ENCODE measurements at regions not wholly inside any gene's neighbourhood (a gene's known extent, or its start where the extent isn't known, plus 50 kb on each side); places are given as distances from the start of the nearest gene placed in this dataset.

- Histone ChIP-seq H3K36me3 (ENCODE audit: control insufficient read depth, insufficient read depth, low read length) (no peaks in the 10 kb centered on the region), H3K4me3 (ENCODE audit: low read depth, low read length) (no peak overlapping the region), H3K27me3 (ENCODE audit: control insufficient read depth, insufficient read depth, low read length) (no peaks in the 10 kb centered on the region), H3K9ac (ENCODE audit: low read depth, low read length) (no peak overlapping the region), H3K4me1 (ENCODE audit: control insufficient read depth, insufficient read depth, low read length) (no peaks in the 10 kb centered on the region), H3K9me3 (ENCODE audit: control insufficient read depth, insufficient read depth, low read length) (no peaks in the 10 kb centered on the region)
These were observed 648.8 kb downstream of the ARL4A start for GRCh38 chr7:13336227-13336626.

GRCh38 chr7:13352677-13353076 is 636.8 kb downstream of the ETV1 start:
- Histone ChIP-seq H3K36me3 (ENCODE audit: control insufficient read depth, insufficient read depth, low read length) (no peaks in the 10 kb centered on the region), H3K27me3 (ENCODE audit: control insufficient read depth, insufficient read depth, low read length) (no peaks in the 10 kb centered on the region), H3K4me1 (ENCODE audit: control insufficient read depth, insufficient read depth, low read length) (no peaks in the 10 kb centered on the region), H3K9me3 (ENCODE audit: control insufficient read depth, insufficient read depth, low read length) (no peaks in the 10 kb centered on the region), H3K4me3 (ENCODE audit: low read depth, low read length) (no peak overlapping the region), H3K9ac (ENCODE audit: low read depth, low read length) (no peak overlapping the region)

GRCh38 chr7:13359656-13360055 is 629.8 kb downstream of the ETV1 start:
- no peaks in the 10 kb centered on the region for H3K4me1 ChIP-seq (ENCODE audit: control insufficient read depth, insufficient read depth, low read length)
- no peak overlapping the region for H3K9ac ChIP-seq (ENCODE audit: low read depth, low read length)
- no peak overlapping the region for H3K4me3 ChIP-seq (ENCODE audit: low read depth, low read length)
- H3K36me3 ChIP-seq (ENCODE audit: control insufficient read depth, insufficient read depth, low read length) = no peaks in the 10 kb centered on the region
- H3K27me3 ChIP-seq (ENCODE audit: control insufficient read depth, insufficient read depth, low read length) = no peaks in the 10 kb centered on the region
- no peaks in the 10 kb centered on the region for H3K9me3 ChIP-seq (ENCODE audit: control insufficient read depth, insufficient read depth, low read length)

- Histone ChIP-seq H3K4me1 (ENCODE audit: control insufficient read depth, insufficient read depth, low read length) (no peaks in the 10 kb centered on the region), H3K4me3 (ENCODE audit: low read depth, low read length) (no peak overlapping the region), H3K9me3 (ENCODE audit: control insufficient read depth, insufficient read depth, low read length) (no peaks in the 10 kb centered on the region), H3K36me3 (ENCODE audit: control insufficient read depth, insufficient read depth, low read length) (no peaks in the 10 kb centered on the region), H3K9ac (ENCODE audit: low read depth, low read length) (no peak overlapping the region), H3K27me3 (ENCODE audit: control insufficient read depth, insufficient read depth, low read length) (no peaks in the 10 kb centered on the region)
These were observed 602.7 kb downstream of the ETV1 start for GRCh38 chr7:13386741-13387140.

- H3K27me3 ChIP-seq (ENCODE audit: control insufficient read depth, insufficient read depth, low read length) = no peaks in the 10 kb centered on the region
- H3K4me1 ChIP-seq (ENCODE audit: control insufficient read depth, insufficient read depth, low read length) = peaks cover 3% of the 10 kb centered on the region
- H3K4me3 ChIP-seq (ENCODE audit: low read depth, low read length) = no peak overlapping the region
- H3K9ac ChIP-seq (ENCODE audit: low read depth, low read length) = no peak overlapping the region
- no peaks in the 10 kb centered on the region for H3K9me3 ChIP-seq (ENCODE audit: control insufficient read depth, insufficient read depth, low read length)
- no peaks in the 10 kb centered on the region for H3K36me3 ChIP-seq (ENCODE audit: control insufficient read depth, insufficient read depth, low read length)
These were observed 581.6 kb downstream of the ETV1 start for GRCh38 chr7:13407911-13408310.

GRCh38 chr7:13411151-13411550 is 578.3 kb downstream of the ETV1 start:
- H3K9me3 ChIP-seq (ENCODE audit: control insufficient read depth, insufficient read depth, low read length) = no peaks in the 10 kb centered on the region
- H3K4me3 ChIP-seq (ENCODE audit: low read depth, low read length) = no peak overlapping the region
- no peaks in the 10 kb centered on the region for H3K36me3 ChIP-seq (ENCODE audit: control insufficient read depth, insufficient read depth, low read length)
- H3K27me3 ChIP-seq (ENCODE audit: control insufficient read depth, insufficient read depth, low read length) = no peaks in the 10 kb centered on the region
- no peak overlapping the region for H3K9ac ChIP-seq (ENCODE audit: low read depth, low read length)
- peaks cover 3% of the 10 kb centered on the region for H3K4me1 ChIP-seq (ENCODE audit: control insufficient read depth, insufficient read depth, low read length)

GRCh38 chr7:13411636-13412035 is 577.8 kb downstream of the ETV1 start:
- Histone ChIP-seq H3K9me3 (ENCODE audit: control insufficient read depth, insufficient read depth, low read length) (no peaks in the 10 kb centered on the region), H3K27me3 (ENCODE audit: control insufficient read depth, insufficient read depth, low read length) (no peaks in the 10 kb centered on the region), H3K9ac (ENCODE audit: low read depth, low read length) (no peak overlapping the region), H3K36me3 (ENCODE audit: control insufficient read depth, insufficient read depth, low read length) (no peaks in the 10 kb centered on the region), H3K4me3 (ENCODE audit: low read depth, low read length) (no peak overlapping the region), H3K4me1 (ENCODE audit: control insufficient read depth, insufficient read depth, low read length) (peaks cover 3% of the 10 kb centered on the region)

- H3K4me3 ChIP-seq (ENCODE audit: low read depth, low read length) = no peak overlapping the region
- no peaks in the 10 kb centered on the region for H3K9me3 ChIP-seq (ENCODE audit: control insufficient read depth, insufficient read depth, low read length)
- H3K27me3 ChIP-seq (ENCODE audit: control insufficient read depth, insufficient read depth, low read length) = no peaks in the 10 kb centered on the region
- no peaks in the 10 kb centered on the region for H3K36me3 ChIP-seq (ENCODE audit: control insufficient read depth, insufficient read depth, low read length)
- H3K9ac ChIP-seq (ENCODE audit: low read depth, low read length) = no peak overlapping the region
- no peaks in the 10 kb centered on the region for H3K4me1 ChIP-seq (ENCODE audit: control insufficient read depth, insufficient read depth, low read length)
These were observed 575.3 kb downstream of the ETV1 start for GRCh38 chr7:13414181-13414580.

GRCh38 chr7:13414661-13415107 is 574.8 kb downstream of the ETV1 start:
- no peak overlapping the region for H3K4me3 ChIP-seq (ENCODE audit: low read depth, low read length)
- H3K36me3 ChIP-seq (ENCODE audit: control insufficient read depth, insufficient read depth, low read length) = no peaks in the 10 kb centered on the region
- H3K4me1 ChIP-seq (ENCODE audit: control insufficient read depth, insufficient read depth, low read length) = no peaks in the 10 kb centered on the region
- no peak overlapping the region for H3K9ac ChIP-seq (ENCODE audit: low read depth, low read length)
- H3K27me3 ChIP-seq (ENCODE audit: control insufficient read depth, insufficient read depth, low read length) = no peaks in the 10 kb centered on the region
- H3K9me3 ChIP-seq (ENCODE audit: control insufficient read depth, insufficient read depth, low read length) = no peaks in the 10 kb centered on the region

- no peaks in the 10 kb centered on the region for H3K27me3 ChIP-seq (ENCODE audit: control insufficient read depth, insufficient read depth, low read length)
- H3K4me1 ChIP-seq (ENCODE audit: control insufficient read depth, insufficient read depth, low read length) = no peaks in the 10 kb centered on the region
- no peak overlapping the region for H3K9ac ChIP-seq (ENCODE audit: low read depth, low read length)
- no peak overlapping the region for H3K4me3 ChIP-seq (ENCODE audit: low read depth, low read length)
- H3K9me3 ChIP-seq (ENCODE audit: control insufficient read depth, insufficient read depth, low read length) = no peaks in the 10 kb centered on the region
- H3K36me3 ChIP-seq (ENCODE audit: control insufficient read depth, insufficient read depth, low read length) = no peaks in the 10 kb centered on the region
These were observed 573.4 kb downstream of the ETV1 start for GRCh38 chr7:13416071-13416470.

- H3K4me3 ChIP-seq (ENCODE audit: low read depth, low read length) = no peak overlapping the region
These were observed 572.9 kb downstream of the ETV1 start for GRCh38 chr7:13416544-13416943.

GRCh38 chr7:13420726-13421125 is 568.7 kb downstream of the ETV1 start:
- no peaks in the 10 kb centered on the region for H3K4me1 ChIP-seq (ENCODE audit: control insufficient read depth, insufficient read depth, low read length)
- H3K4me3 ChIP-seq (ENCODE audit: low read depth, low read length) = no peak overlapping the region
- no peaks in the 10 kb centered on the region for H3K9me3 ChIP-seq (ENCODE audit: control insufficient read depth, insufficient read depth, low read length)
- H3K36me3 ChIP-seq (ENCODE audit: control insufficient read depth, insufficient read depth, low read length) = no peaks in the 10 kb centered on the region
- H3K27me3 ChIP-seq (ENCODE audit: control insufficient read depth, insufficient read depth, low read length) = no peaks in the 10 kb centered on the region
- no peak overlapping the region for H3K9ac ChIP-seq (ENCODE audit: low read depth, low read length)

More at GRCh38 chr7:13416544-13416943, 572.9 kb downstream of the ETV1 start:
- Histone ChIP-seq H3K4me1 (ENCODE audit: control insufficient read depth, insufficient read depth, low read length) (no peaks in the 10 kb centered on the region), H3K36me3 (ENCODE audit: control insufficient read depth, insufficient read depth, low read length) (no peaks in the 10 kb centered on the region), H3K27me3 (ENCODE audit: control insufficient read depth, insufficient read depth, low read length) (no peaks in the 10 kb centered on the region), H3K9ac (ENCODE audit: low read depth, low read length) (no peak overlapping the region), H3K9me3 (ENCODE audit: control insufficient read depth, insufficient read depth, low read length) (no peaks in the 10 kb centered on the region)

GRCh38 chr7:13421776-13422175 is 567.7 kb downstream of the ETV1 start:
- no peaks in the 10 kb centered on the region for H3K9me3 ChIP-seq (ENCODE audit: control insufficient read depth, insufficient read depth, low read length)
- H3K4me1 ChIP-seq (ENCODE audit: control insufficient read depth, insufficient read depth, low read length) = no peaks in the 10 kb centered on the region
- no peaks in the 10 kb centered on the region for H3K27me3 ChIP-seq (ENCODE audit: control insufficient read depth, insufficient read depth, low read length)
- H3K36me3 ChIP-seq (ENCODE audit: control insufficient read depth, insufficient read depth, low read length) = no peaks in the 10 kb centered on the region
- H3K4me3 ChIP-seq (ENCODE audit: low read depth, low read length) = no peak overlapping the region
- no peak overlapping the region for H3K9ac ChIP-seq (ENCODE audit: low read depth, low read length)

Measured in iPS-15b (cell line).